ENCODE measurements at regions not wholly inside any gene's neighbourhood (a gene's known extent, or its start where the extent isn't known, plus 50 kb on each side); places are given as distances from the start of the nearest gene placed in this dataset.

DNA sequence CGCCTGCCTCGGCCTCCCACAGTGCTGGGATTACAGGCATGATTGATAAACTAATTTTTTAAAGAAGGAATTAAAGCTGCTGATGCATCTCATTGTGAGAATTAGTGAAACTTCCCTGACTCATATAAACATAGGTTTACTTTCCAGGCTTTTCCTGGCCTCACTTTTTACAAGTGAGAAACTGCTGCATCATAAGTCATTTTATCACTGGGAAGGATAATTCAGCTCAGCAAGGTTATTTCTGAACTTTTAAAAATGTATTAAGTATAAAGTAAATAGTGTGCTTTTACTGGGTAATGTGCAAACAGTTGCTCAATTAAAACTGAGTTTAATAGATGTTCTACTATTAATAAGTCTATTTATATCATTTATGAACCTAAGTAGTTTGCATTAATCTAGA, 1130.3 kb upstream of the CDH2 start:
- H2AK5ac ChIP-seq (ENCODE audit: low read length) = no peak overlapping the region
- H3K4me2 ChIP-seq (ENCODE audit: low read length) = no peak overlapping the region
- no peaks in the 10 kb centered on the region for H3K9me3 ChIP-seq (ENCODE audit: insufficient read depth, low read depth, low read length)
- H3K23ac ChIP-seq (ENCODE audit: low read length) = no peak overlapping the region
- no peaks in the 10 kb centered on the region for H3K79me2 ChIP-seq (ENCODE audit: control insufficient read depth, insufficient read depth, low read length, poor library complexity)
- no peak overlapping the region for H2BK5ac ChIP-seq (ENCODE audit: low read depth, low read length, poor library complexity)
- no peak overlapping the region for H4K12ac ChIP-seq (ENCODE audit: low read depth, low read length)
- H3K27ac ChIP-seq (ENCODE audit: low read depth, low read length) = no peak overlapping the region
- no peak overlapping the region for H3K9ac ChIP-seq (ENCODE audit: low read length)
- no peak overlapping the region for H2AFZ ChIP-seq (ENCODE audit: insufficient read depth, low read length, poor library complexity)
- no peaks in the 10 kb centered on the region for H3K36me3 ChIP-seq (ENCODE audit: control insufficient read depth in 1 of 2, insufficient read depth in 2 of 2, low read length in 2 of 2)
- no CpG with 5 or more reads among the region's 2 CpGs for WGBS (ENCODE audit: extremely low coverage, insufficient coverage, insufficient read length)
- no peaks in the 10 kb centered on the region for H3K4me1 ChIP-seq (ENCODE audit: control insufficient read depth in 1 of 2, insufficient read depth in 2 of 2, low read length in 2 of 2)
- no peak overlapping the region for H2BK12ac ChIP-seq (ENCODE audit: low read length)
- DNase-seq = no peak
- H3K4ac ChIP-seq (ENCODE audit: low read depth, low read length) = no peak overlapping the region
- no peak overlapping the region for H3K18ac ChIP-seq (ENCODE audit: low read length)
- H4K8ac ChIP-seq (ENCODE audit: low read depth, low read length) = no peak overlapping the region
- no peak overlapping the region for H3K4me3 ChIP-seq (ENCODE audit: low read depth, low read length)
- H4K91ac ChIP-seq (ENCODE audit: low read depth, low read length) = no peak overlapping the region
- H2BK120ac ChIP-seq (ENCODE audit: insufficient read depth, low read length, poor library complexity) = no peak overlapping the region
- no peaks in the 10 kb centered on the region for H3K27me3 ChIP-seq (ENCODE audit: insufficient read depth, low read length)
- no peak overlapping the region for H3K14ac ChIP-seq (ENCODE audit: low read length)
- peaks cover 1% of the 10 kb centered on the region for H3K79me1 ChIP-seq (ENCODE audit: low read length)

DNA sequence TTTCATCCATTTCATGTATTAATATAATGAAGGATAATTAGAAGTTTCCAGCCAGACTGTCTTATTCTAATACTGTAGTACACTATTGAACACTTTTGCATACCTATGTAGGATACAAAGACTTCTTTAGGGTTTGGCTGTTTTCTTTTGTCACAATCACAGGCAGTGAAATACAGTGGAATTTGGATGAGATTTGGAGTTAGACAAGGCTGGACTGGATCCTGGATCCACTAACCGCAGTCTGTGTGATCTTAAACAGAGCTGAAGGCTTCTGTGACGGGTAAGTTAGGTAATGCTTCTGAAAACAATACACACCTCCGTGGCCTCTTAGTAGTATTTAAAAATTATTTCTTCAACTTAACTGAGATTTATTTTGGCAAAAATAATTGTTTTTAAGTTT, 1128.6 kb upstream of the CDH2 start:
- H4K8ac ChIP-seq (ENCODE audit: low read depth, low read length) = no peak overlapping the region
- no peak overlapping the region for H2BK120ac ChIP-seq (ENCODE audit: insufficient read depth, low read length, poor library complexity)
- H3K4ac ChIP-seq (ENCODE audit: low read depth, low read length) = no peak overlapping the region
- H2BK12ac ChIP-seq (ENCODE audit: low read length) = no peak overlapping the region
- no peak overlapping the region for H3K14ac ChIP-seq (ENCODE audit: low read length)
- no peak overlapping the region for H3K4me3 ChIP-seq (ENCODE audit: low read depth, low read length)
- no peaks in the 10 kb centered on the region for H3K9me3 ChIP-seq (ENCODE audit: insufficient read depth, low read depth, low read length)
- no peak for DNase-seq
- peaks cover 1% of the 10 kb centered on the region for H3K79me1 ChIP-seq (ENCODE audit: low read length)
- H3K27ac ChIP-seq (ENCODE audit: low read depth, low read length) = no peak overlapping the region
- H4K91ac ChIP-seq (ENCODE audit: low read depth, low read length) = no peak overlapping the region
- no peaks in the 10 kb centered on the region for H3K79me2 ChIP-seq (ENCODE audit: control insufficient read depth, insufficient read depth, low read length, poor library complexity)
- no peak overlapping the region for H2AFZ ChIP-seq (ENCODE audit: insufficient read depth, low read length, poor library complexity)
- H2BK5ac ChIP-seq (ENCODE audit: low read depth, low read length, poor library complexity) = no peak overlapping the region
- no peaks in the 10 kb centered on the region for H3K36me3 ChIP-seq (ENCODE audit: control insufficient read depth in 1 of 2, insufficient read depth in 2 of 2, low read length in 2 of 2)
- no peak overlapping the region for H2AK5ac ChIP-seq (ENCODE audit: low read length)
- no CpG with 5 or more reads among the region's 3 CpGs for WGBS (ENCODE audit: extremely low coverage, insufficient coverage, insufficient read length)
- H3K4me1 ChIP-seq (ENCODE audit: control insufficient read depth in 1 of 2, insufficient read depth in 2 of 2, low read length in 2 of 2) = no peaks in the 10 kb centered on the region
- H4K12ac ChIP-seq (ENCODE audit: low read depth, low read length) = no peak overlapping the region
- no peak overlapping the region for H3K4me2 ChIP-seq (ENCODE audit: low read length)
- H3K23ac ChIP-seq (ENCODE audit: low read length) = no peak overlapping the region
- H3K18ac ChIP-seq (ENCODE audit: low read length) = no peak overlapping the region
- H3K9ac ChIP-seq (ENCODE audit: low read length) = no peak overlapping the region
- H3K27me3 ChIP-seq (ENCODE audit: insufficient read depth, low read length) = no peaks in the 10 kb centered on the region

DNA sequence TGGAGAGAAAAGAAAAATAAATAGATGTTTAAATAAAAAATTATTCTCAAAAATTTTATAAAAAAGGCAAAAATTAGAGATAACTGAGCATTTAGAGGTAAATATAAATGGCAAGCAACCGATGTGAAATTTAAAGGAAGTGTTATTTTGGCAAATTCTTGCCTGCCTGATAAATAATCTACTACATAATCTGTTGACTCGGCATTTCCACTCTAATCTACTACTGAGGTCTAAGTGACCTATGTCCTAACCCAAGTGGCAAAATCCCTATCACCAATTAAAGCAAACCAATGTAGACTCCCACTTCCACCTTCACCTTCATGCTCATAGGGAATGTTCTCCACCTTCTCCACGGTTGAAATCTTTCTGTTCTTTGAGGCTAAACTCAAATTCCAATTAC, 1124.1 kb upstream of the CDH2 start:
- Histone ChIP-seq H3K36me3 (ENCODE audit: control insufficient read depth in 1 of 2, insufficient read depth in 2 of 2, low read length in 2 of 2) (no peaks in the 10 kb centered on the region), H2AK5ac (ENCODE audit: low read length) (no peak overlapping the region), H3K4me1 (ENCODE audit: control insufficient read depth in 1 of 2, insufficient read depth in 2 of 2, low read length in 2 of 2) (no peaks in the 10 kb centered on the region), H4K12ac (ENCODE audit: low read depth, low read length) (no peak overlapping the region), H2BK5ac (ENCODE audit: low read depth, low read length, poor library complexity) (no peak overlapping the region), H3K4ac (ENCODE audit: low read depth, low read length) (no peak overlapping the region), H4K8ac (ENCODE audit: low read depth, low read length) (no peak overlapping the region), H2AFZ (ENCODE audit: insufficient read depth, low read length, poor library complexity) (no peak overlapping the region), H2BK120ac (ENCODE audit: insufficient read depth, low read length, poor library complexity) (no peak overlapping the region), H3K27ac (ENCODE audit: low read depth, low read length) (no peak overlapping the region), H3K14ac (ENCODE audit: low read length) (no peak overlapping the region), H3K23ac (ENCODE audit: low read length) (no peak overlapping the region), H2BK12ac (ENCODE audit: low read length) (no peak overlapping the region), H3K27me3 (ENCODE audit: insufficient read depth, low read length) (no peaks in the 10 kb centered on the region), H3K9me3 (ENCODE audit: insufficient read depth, low read depth, low read length) (no peaks in the 10 kb centered on the region), H3K79me2 (ENCODE audit: control insufficient read depth, insufficient read depth, low read length, poor library complexity) (no peaks in the 10 kb centered on the region), H3K9ac (ENCODE audit: low read length) (no peak overlapping the region), H4K91ac (ENCODE audit: low read depth, low read length) (no peak overlapping the region), H3K4me2 (ENCODE audit: low read length) (no peak overlapping the region), H3K18ac (ENCODE audit: low read length) (no peak overlapping the region), H3K4me3 (ENCODE audit: low read depth, low read length) (no peak overlapping the region), H3K79me1 (ENCODE audit: low read length) (peaks cover 1% of the 10 kb centered on the region)
- WGBS (ENCODE audit: extremely low coverage, insufficient coverage, insufficient read length) = no CpG with 5 or more reads among the region's 3 CpGs
- no peak for DNase-seq

DNA sequence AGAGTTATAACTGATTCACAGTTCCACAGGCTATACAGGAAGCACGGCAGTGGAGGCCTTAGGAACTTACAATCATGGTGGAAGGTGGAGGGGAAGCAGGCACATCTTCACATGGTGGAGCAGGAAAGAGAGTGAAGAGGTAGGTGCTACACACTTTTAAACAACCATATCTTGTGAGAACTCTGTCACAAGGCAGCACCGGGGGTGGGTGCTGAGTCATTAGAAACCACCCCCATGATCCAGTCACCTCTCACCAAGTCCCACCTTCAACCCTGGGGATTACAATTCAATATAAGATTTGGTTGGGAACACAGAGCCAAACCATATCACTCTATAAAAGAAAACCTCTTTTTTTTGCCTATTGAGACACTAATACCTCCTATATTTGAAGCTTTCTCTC, 1108.5 kb upstream of the CDH2 start:
- no peak overlapping the region for H4K8ac ChIP-seq (ENCODE audit: low read depth, low read length)
- H2AFZ ChIP-seq (ENCODE audit: insufficient read depth, low read length, poor library complexity) = no peak overlapping the region
- no peaks in the 10 kb centered on the region for H3K79me1 ChIP-seq (ENCODE audit: low read length)
- no peaks in the 10 kb centered on the region for H3K27me3 ChIP-seq (ENCODE audit: insufficient read depth, low read length)
- no peak overlapping the region for H3K14ac ChIP-seq (ENCODE audit: low read length)
- no peak overlapping the region for H3K27ac ChIP-seq (ENCODE audit: low read depth, low read length)
- no peak overlapping the region for H3K4ac ChIP-seq (ENCODE audit: low read depth, low read length)
- no CpG with 5 or more reads among the region's 2 CpGs for WGBS (ENCODE audit: extremely low coverage, insufficient coverage, insufficient read length)
- H2BK5ac ChIP-seq (ENCODE audit: low read depth, low read length, poor library complexity) = no peak overlapping the region
- no peak overlapping the region for H4K12ac ChIP-seq (ENCODE audit: low read depth, low read length)
- no peak overlapping the region for H3K18ac ChIP-seq (ENCODE audit: low read length)
- H2BK12ac ChIP-seq (ENCODE audit: low read length) = no peak overlapping the region
- H3K36me3 ChIP-seq (ENCODE audit: control insufficient read depth in 1 of 2, insufficient read depth in 2 of 2, low read length in 2 of 2) = no peaks in the 10 kb centered on the region
- no peaks in the 10 kb centered on the region for H3K9me3 ChIP-seq (ENCODE audit: insufficient read depth, low read depth, low read length)
- H3K9ac ChIP-seq (ENCODE audit: low read length) = no peak overlapping the region
- no peak overlapping the region for H2BK120ac ChIP-seq (ENCODE audit: insufficient read depth, low read length, poor library complexity)
- no peaks in the 10 kb centered on the region for H3K4me1 ChIP-seq (ENCODE audit: control insufficient read depth in 1 of 2, insufficient read depth in 2 of 2, low read length in 2 of 2)
- no peak for DNase-seq
- no peak overlapping the region for H3K4me3 ChIP-seq (ENCODE audit: low read depth, low read length)
- H3K23ac ChIP-seq (ENCODE audit: low read length) = no peak overlapping the region
- no peaks in the 10 kb centered on the region for H3K79me2 ChIP-seq (ENCODE audit: control insufficient read depth, insufficient read depth, low read length, poor library complexity)
- H2AK5ac ChIP-seq (ENCODE audit: low read length) = no peak overlapping the region
- no peak overlapping the region for H4K91ac ChIP-seq (ENCODE audit: low read depth, low read length)
- H3K4me2 ChIP-seq (ENCODE audit: low read length) = no peak overlapping the region
